Psoas muscle (tissue), 7 donors: ENCODE measurements at regions not wholly inside any gene's neighbourhood (a gene's known extent, or its start where the extent isn't known, plus 50 kb on each side); places are given as distances from the start of the nearest gene placed in this dataset.

Source experiments
- ATAC-seq, 4 donors: fragments of 200-7000 bp; cut with Tn5 transposase; one replicate each; pipeline ENCODE4 v1.9.1; 2020; ENCODE audit warnings: moderate library complexity in 3 of 4, mild to moderate bottlenecking in 2 of 4
- DNase-seq, 2 donors: peaks; one replicate each; pipeline ENCODE4 v3.0.0-alpha.2; 2020
- H3K27ac ChIP-seq: fragments of 200-600 bp; one replicate; pipeline ENCODE4 v1.8.0; 2022
- H3K27me3 ChIP-seq, 3 donors: fragments of 200-600 bp in 1 of 3; one replicate each; pipeline versions ENCODE4 v1.6.1 to v1.8.0; 2013 to 2022; ENCODE audit warnings: low read length in 2 of 3, mild to moderate bottlenecking in 2 of 3, moderate library complexity in 1 of 3; ENCODE audit not compliant: insufficient read depth in 3 of 3
- H3K36me3 ChIP-seq, 2 donors: fragments of 200-600 bp in 1 of 2; one replicate each; pipeline versions ENCODE4 v1.6.1 to v1.8.0; 2013 to 2022; ENCODE audit warnings: low read depth in 1 of 2, mild to moderate bottlenecking in 1 of 2, moderate library complexity in 1 of 2; ENCODE audit not compliant: insufficient read depth in 1 of 2
- H3K4me1 ChIP-seq: fragments of 200-600 bp; one replicate; pipeline ENCODE4 v1.8.0; 2022
- H3K4me3 ChIP-seq: fragments of 200-600 bp; one replicate; pipeline ENCODE4 v1.8.0; 2022; ENCODE audit warnings: mild to moderate bottlenecking
- H3K9me3 ChIP-seq: fragments of 200-600 bp; one replicate; pipeline ENCODE4 v1.8.0; 2022
- WGBS, 3 donors: extraction: QIAGEN DNeasy Blood & Tissue Kit; methylation state at CpG; one replicate each; pipeline versions ENCODE4 v1.1.6 to v1.1.7; 2013; 5-methylcytosine and 5-hydroxymethylcytosine counted together
- intact Hi-C, 2 donors: fragments of 100-400 bp; cut with DNase I; formaldehyde crosslinking; loops; one replicate each; pipeline versions ENCODE4 v1.11.0 to v1.14.2; 2022
- TF ChIP-seq, protein P1 (sequence below): fragments of 200-600 bp; IDR thresholded peaks from one replicate; pipeline ENCODE4 v1.8.0; 2022; ENCODE audit warnings: antibody characterized with exemption
- donor health status: healthy with polysubstance abuse.
- donor health status: DM: no; HTN: no; CAD: no; lungs with moderate emphysema.
- donor health status: Bipolar disorder and iron deficiency.
- donor health status: healthy.
- donor health status: DM: yes; HTN: yes; CAD: no.
- donor health status: DM: no; HTN: no; CAD: no.
- donor health status: DM: yes; HTN: yes; CAD: no.

DNA sequence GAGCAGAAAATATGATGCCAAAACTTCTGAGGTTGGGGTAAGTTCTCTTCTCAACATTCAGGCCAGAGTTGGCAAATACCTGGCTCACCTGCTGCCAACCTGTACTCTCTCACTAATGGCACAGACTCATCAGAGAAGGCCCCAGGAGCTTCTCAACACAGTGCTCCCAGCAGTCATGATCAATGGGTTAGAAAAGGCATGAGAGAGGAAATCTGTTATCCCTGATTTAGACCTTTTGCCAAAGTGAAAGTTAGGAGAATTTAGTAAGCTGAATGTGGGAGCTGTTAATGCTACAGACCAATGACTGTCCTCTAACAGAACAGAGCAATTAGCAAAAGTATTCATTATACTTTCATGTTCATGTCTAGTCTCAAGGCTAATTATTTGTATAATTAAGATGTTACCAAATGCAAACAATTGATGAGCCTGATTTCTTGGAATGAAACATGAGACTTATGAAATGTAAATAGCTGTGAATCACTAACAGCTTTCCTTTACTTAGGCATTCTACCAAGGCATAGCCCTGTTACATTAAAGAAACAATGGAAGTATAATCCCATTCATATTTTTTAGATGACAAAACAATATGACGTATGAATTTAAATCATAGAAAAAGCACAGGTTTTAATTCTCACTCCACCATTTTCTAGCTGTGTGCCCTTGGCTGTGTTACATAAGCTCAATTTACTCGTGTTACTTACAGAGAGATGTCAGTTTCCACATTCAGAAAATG lies 68.7 kb upstream of the MARCHF10 start:
- H3K4me3 ChIP-seq, result no peak overlapping the region
- no peak overlapping the region for H3K27ac ChIP-seq
- H3K9me3 ChIP-seq, result no peaks in the 10 kb centered on the region
- DNase-seq, result no peak
- 77 to 89% (median 87%) methylated on average over 2 of the region's 2 CpGs for WGBS, 3 donors
- TF ChIP-seq, protein P1, sequence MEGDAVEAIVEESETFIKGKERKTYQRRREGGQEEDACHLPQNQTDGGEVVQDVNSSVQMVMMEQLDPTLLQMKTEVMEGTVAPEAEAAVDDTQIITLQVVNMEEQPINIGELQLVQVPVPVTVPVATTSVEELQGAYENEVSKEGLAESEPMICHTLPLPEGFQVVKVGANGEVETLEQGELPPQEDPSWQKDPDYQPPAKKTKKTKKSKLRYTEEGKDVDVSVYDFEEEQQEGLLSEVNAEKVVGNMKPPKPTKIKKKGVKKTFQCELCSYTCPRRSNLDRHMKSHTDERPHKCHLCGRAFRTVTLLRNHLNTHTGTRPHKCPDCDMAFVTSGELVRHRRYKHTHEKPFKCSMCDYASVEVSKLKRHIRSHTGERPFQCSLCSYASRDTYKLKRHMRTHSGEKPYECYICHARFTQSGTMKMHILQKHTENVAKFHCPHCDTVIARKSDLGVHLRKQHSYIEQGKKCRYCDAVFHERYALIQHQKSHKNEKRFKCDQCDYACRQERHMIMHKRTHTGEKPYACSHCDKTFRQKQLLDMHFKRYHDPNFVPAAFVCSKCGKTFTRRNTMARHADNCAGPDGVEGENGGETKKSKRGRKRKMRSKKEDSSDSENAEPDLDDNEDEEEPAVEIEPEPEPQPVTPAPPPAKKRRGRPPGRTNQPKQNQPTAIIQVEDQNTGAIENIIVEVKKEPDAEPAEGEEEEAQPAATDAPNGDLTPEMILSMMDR, result no peak
- no peaks in the 10 kb centered on the region for H3K4me1 ChIP-seq
- H3K36me3 ChIP-seq, result no peaks in the 10 kb centered on the region
- ATAC-seq, result no peak
- intact Hi-C loops, result no loop called here
- H3K27me3 ChIP-seq, result peaks cover 0 to 2% (median 0%) of the 10 kb centered on the region in 3 donors

DNA sequence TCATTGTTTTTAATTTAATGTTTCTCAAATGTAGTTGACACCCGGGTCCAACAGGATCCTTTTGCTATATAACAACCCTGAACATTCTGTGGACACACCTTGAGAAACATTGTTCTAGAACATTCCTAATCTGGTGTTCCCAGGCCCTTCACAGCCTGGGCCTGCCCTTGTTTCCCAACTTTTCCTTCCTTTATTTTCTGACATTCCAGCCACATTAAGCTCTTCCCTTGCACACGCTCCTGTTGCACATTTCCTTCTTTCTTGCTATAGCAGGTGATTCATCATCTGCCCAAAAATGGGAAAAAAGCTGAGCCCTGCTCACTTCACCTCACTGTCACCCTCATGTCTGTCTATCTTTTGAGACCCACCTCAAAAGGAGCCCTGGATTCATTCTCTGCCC lies 67.9 kb upstream of the MARCHF10 start:
- intact Hi-C loops, result no loop called here
- Histone ChIP-seq H3K27me3 (peaks cover 0 to 2% (median 0%) of the 10 kb centered on the region in 3 donors), H3K4me3 (no peak overlapping the region), H3K9me3 (no peaks in the 10 kb centered on the region), H3K4me1 (no peaks in the 10 kb centered on the region), H3K27ac (no peak overlapping the region), H3K36me3 (no peaks in the 10 kb centered on the region)
- TF ChIP-seq, protein P1, result no peak
- ATAC-seq, result no peak
- 87 to 90% (median 88%) methylated on average over 2 of the region's 2 CpGs for WGBS, 3 donors
- no peak for DNase-seq

DNA sequence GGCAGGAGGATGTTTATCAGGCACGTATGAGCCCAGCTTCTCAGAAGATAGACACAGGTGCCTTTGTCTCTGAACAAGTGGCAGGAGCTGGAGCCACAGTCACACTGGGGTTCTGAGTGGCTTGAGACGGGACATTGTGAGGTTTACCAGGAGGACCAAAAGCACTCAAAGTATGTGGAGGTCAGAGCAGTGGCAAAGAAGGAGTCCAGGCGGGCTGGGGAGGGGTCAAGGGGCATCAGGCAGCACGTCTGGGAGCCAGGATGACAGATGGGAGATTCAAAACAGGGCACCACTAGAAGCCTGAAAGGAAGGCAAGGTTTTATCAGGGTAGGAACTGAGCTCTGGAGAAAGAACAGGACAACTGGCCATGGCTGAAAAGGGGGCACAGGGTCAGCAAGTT lies 67.2 kb upstream of the MARCHF10 start:
- H3K4me3 ChIP-seq, result no peak overlapping the region
- intact Hi-C loops, result no loop called here
- H3K27me3 ChIP-seq, result peaks cover 0 to 2% (median 0%) of the 10 kb centered on the region in 3 donors
- DNase-seq, result no peak
- no peak for ATAC-seq
- WGBS, 3 donors, result 93 to 96% (median 95%) methylated on average over 4 of the region's 4 CpGs
- H3K4me1 ChIP-seq, result no peaks in the 10 kb centered on the region
- no peak overlapping the region for H3K27ac ChIP-seq
- H3K9me3 ChIP-seq, result no peaks in the 10 kb centered on the region
- TF ChIP-seq, protein P1, result no peak
- no peaks in the 10 kb centered on the region for H3K36me3 ChIP-seq

DNA sequence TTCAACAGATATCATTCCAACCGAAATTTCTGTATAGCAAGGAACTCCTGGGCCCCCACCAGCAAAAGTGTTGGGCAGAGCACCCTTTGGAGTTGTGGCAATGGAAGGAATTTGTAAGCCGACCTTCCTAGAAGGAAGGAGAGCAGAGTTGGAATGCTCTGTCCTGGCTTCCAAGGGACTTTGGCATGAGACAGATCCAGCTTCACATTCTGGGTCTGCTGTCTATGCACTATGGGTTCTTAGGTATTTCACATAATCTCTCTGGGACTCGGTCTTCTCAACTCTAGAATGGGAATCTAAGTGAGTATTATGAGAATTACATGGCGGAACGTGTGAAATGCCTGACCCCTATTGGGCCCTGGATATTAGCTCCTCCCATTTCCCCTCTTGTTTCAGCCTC lies 63.2 kb upstream of the MARCHF10 start:
- Histone ChIP-seq H3K27ac (no peak overlapping the region), H3K9me3 (no peaks in the 10 kb centered on the region), H3K4me3 (no peak overlapping the region), H3K36me3 (no peaks in the 10 kb centered on the region), H3K27me3 (peaks cover 0 to 2% (median 0%) of the 10 kb centered on the region in 3 donors), H3K4me1 (no peaks in the 10 kb centered on the region)
- no peak for ATAC-seq
- TF ChIP-seq, protein P1, result no peak
- intact Hi-C loops, result no loop called here
- WGBS, 3 donors, result 67 to 72% (median 70%) methylated on average over 5 of the region's 5 CpGs
- DNase-seq, result no peak

DNA sequence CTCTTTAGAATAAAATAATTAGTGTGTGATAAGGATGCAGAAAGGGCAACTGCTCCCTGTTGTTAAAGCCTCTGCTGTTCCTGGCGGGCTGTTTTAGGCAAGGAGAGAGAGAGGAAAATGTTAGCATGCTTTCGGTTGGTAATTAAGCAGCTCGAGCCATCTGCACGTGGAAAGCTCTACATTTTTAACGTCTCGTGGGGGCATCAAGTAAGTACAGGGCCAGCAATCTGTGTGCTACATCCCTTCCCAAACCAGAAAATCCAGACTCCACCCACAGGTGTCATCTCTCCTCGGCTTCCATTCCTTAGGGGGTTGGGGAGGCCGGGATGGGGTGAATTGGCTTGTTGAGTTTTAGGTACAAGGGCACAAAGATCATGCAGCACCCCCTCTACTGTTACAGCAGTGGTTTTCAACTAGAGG lies 62.4 kb upstream of the MARCHF10 start:
- H3K4me1 ChIP-seq, result no peaks in the 10 kb centered on the region
- H3K36me3 ChIP-seq, result no peaks in the 10 kb centered on the region
- no peak for ATAC-seq
- H3K27me3 ChIP-seq, result peaks cover 0 to 2% (median 0%) of the 10 kb centered on the region in 3 donors
- WGBS, 3 donors, result 30 to 47% (median 36%) methylated on average over 8 of the region's 8 CpGs
- H3K4me3 ChIP-seq, result no peak overlapping the region
- no peaks in the 10 kb centered on the region for H3K9me3 ChIP-seq
- TF ChIP-seq, protein P1, result no peak
- no peak for DNase-seq
- no peak overlapping the region for H3K27ac ChIP-seq
- intact Hi-C loops, result no loop called here
